ENCODE measurements at regions not wholly inside any gene's neighbourhood (a gene's known extent, or its start where the extent isn't known, plus 50 kb on each side); places are given as distances from the start of the nearest gene placed in this dataset.

DNA sequence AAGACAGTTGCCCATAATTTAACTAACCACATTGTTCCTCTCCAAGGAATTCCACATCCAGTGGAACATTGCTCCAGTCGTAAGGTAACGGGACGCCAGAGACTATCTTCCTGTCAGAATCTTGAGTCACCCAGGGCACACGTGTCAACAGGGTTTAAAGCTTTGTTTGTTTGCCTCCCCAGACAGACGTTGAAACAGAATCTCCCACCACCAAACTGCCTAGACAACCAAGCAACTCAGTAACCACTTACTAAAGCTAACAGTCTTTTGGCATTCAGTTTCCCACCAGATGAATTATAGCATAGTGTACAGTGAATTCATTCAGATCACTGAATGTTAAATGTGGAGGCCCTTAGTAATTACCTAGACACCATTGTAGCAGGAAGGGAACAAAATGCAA, 439.5 kb downstream of the PLPP3 start:
- Histone ChIP-seq H3K79me2 (ENCODE audit: insufficient read depth, low read length) (no peaks in the 10 kb centered on the region), H3K4me1 (ENCODE audit: insufficient read depth, low read length, poor library complexity, severe bottlenecking) (no peaks in the 10 kb centered on the region), H4K20me1 (ENCODE audit: insufficient read depth, low read length, poor library complexity, severe bottlenecking) (no peaks in the 10 kb centered on the region), H2AFZ (ENCODE audit: low read length) (no peak overlapping the region), H3K36me3 (ENCODE audit: insufficient read depth, low read length) (no peaks in the 10 kb centered on the region), H3K4me2 (ENCODE audit: low read depth, low read length, poor library complexity, severe bottlenecking) (no peak overlapping the region), H3K4me3 (ENCODE audit: low read length, poor library complexity, severe bottlenecking) (no peak overlapping the region), H3K9me2 (replicated peaks; ENCODE audit: low read depth, low read length) (no peaks in the 10 kb centered on the region), H3F3A (ENCODE audit: low read depth) (no peaks in the 10 kb centered on the region), H3K27me3 (ENCODE audit: insufficient read depth, low read length, poor library complexity, severe bottlenecking) (no peaks in the 10 kb centered on the region), H3K9me3 (ENCODE audit: insufficient read depth, low read depth, low read length) (no peaks in the 10 kb centered on the region), H3K9ac (ENCODE audit: low read depth, low read length, poor library complexity, severe bottlenecking) (no peak overlapping the region)
- TF ChIP-seq, protein P1, sequence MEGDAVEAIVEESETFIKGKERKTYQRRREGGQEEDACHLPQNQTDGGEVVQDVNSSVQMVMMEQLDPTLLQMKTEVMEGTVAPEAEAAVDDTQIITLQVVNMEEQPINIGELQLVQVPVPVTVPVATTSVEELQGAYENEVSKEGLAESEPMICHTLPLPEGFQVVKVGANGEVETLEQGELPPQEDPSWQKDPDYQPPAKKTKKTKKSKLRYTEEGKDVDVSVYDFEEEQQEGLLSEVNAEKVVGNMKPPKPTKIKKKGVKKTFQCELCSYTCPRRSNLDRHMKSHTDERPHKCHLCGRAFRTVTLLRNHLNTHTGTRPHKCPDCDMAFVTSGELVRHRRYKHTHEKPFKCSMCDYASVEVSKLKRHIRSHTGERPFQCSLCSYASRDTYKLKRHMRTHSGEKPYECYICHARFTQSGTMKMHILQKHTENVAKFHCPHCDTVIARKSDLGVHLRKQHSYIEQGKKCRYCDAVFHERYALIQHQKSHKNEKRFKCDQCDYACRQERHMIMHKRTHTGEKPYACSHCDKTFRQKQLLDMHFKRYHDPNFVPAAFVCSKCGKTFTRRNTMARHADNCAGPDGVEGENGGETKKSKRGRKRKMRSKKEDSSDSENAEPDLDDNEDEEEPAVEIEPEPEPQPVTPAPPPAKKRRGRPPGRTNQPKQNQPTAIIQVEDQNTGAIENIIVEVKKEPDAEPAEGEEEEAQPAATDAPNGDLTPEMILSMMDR (conservative IDR thresholded peaks at IDR 0.05; ENCODE audit: low read length): no peak
- no peak for TF ChIP-seq EZH2phosphoT487 (IDR thresholded peaks at IDR 0.05; ENCODE audit: borderline replicate concordance)

DNA sequence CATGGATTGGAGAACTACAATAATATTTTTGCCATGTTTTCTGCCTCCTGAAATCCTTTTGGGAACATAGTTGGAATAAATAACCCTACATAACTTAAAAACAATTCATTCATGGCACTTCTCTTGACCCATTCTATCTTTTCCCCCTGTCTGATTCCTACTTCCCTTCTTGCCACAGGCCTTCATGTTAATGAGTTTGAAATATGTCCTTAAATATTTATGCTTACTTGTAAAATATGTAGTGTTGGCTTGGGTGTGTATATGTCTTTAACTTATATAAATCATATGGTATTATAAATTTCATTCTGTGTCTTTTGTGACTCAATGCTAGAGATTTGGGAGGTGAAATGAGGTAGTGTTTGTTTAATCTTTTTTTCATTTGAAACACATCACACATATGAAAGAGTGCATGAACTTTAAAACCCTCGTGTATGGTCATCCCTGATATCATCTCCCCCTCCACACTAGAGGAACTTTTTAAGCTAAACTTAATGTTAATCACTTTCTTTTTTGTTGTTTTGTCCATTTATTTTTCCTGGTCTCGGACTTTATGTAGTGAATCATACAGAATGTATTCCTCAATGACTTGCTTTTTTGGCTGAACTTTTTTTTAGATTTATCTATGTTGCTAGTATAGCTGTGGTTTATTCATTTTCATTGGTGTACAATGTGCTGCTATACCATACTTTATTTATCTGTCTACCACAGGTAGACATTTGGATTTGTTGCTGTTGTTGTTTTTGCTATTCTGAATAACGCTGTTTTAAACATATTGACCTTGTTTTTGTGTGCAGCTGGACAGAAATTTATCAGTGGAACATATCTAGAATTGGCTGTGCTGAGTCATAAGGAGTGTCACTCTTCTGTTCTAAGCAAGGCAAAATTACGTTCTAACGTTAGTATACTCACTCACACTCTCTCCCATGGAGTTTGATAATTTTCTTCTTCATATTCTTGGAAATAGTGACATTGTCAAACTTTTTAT, 441.6 kb downstream of the PLPP3 start:
- Histone ChIP-seq H3K9ac (ENCODE audit: low read depth, low read length, poor library complexity, severe bottlenecking) (no peak overlapping the region), H3K9me2 (replicated peaks; ENCODE audit: low read depth, low read length) (no peaks in the 10 kb centered on the region), H3K4me2 (ENCODE audit: low read depth, low read length, poor library complexity, severe bottlenecking) (no peak overlapping the region), H4K20me1 (ENCODE audit: insufficient read depth, low read length, poor library complexity, severe bottlenecking) (no peaks in the 10 kb centered on the region), H2AFZ (ENCODE audit: low read length) (no peak overlapping the region), H3F3A (ENCODE audit: low read depth) (no peaks in the 10 kb centered on the region), H3K4me3 (ENCODE audit: low read length, poor library complexity, severe bottlenecking) (no peak overlapping the region), H3K27me3 (ENCODE audit: insufficient read depth, low read length, poor library complexity, severe bottlenecking) (no peaks in the 10 kb centered on the region), H3K4me1 (ENCODE audit: insufficient read depth, low read length, poor library complexity, severe bottlenecking) (no peaks in the 10 kb centered on the region), H3K79me2 (ENCODE audit: insufficient read depth, low read length) (no peaks in the 10 kb centered on the region), H3K9me3 (ENCODE audit: insufficient read depth, low read depth, low read length) (no peaks in the 10 kb centered on the region), H3K36me3 (ENCODE audit: insufficient read depth, low read length) (no peaks in the 10 kb centered on the region)
- no peak for TF ChIP-seq EZH2phosphoT487 (IDR thresholded peaks at IDR 0.05; ENCODE audit: borderline replicate concordance)
- TF ChIP-seq, protein P1 (conservative IDR thresholded peaks at IDR 0.05; ENCODE audit: low read length): no peak

DNA sequence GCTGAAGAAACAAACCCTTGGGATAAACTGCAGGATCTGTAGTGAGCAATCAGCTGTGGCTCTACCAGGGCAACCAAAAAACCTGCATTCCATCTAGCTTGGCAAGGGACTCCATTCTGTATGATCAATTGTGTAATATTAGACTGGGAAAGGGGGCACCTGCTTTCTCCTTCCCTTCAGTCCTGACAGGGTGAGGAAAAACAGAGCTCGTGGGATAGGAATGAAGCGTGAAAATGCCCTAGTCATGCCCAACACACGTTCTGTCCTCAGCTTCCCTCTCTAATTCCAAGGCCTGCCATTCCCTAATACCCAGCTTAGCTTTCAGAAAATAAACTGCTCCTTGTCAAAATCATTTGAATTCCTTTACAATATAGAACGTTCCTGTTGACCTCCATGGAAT, 442.3 kb downstream of the PLPP3 start:
- TF ChIP-seq, protein P1 (conservative IDR thresholded peaks at IDR 0.05; ENCODE audit: low read length): no peak
- TF ChIP-seq EZH2phosphoT487 (IDR thresholded peaks at IDR 0.05; ENCODE audit: borderline replicate concordance): no peak
- Histone ChIP-seq H3K36me3 (ENCODE audit: insufficient read depth, low read length) (no peaks in the 10 kb centered on the region), H2AFZ (ENCODE audit: low read length) (no peak overlapping the region), H4K20me1 (ENCODE audit: insufficient read depth, low read length, poor library complexity, severe bottlenecking) (no peaks in the 10 kb centered on the region), H3F3A (ENCODE audit: low read depth) (no peaks in the 10 kb centered on the region), H3K4me2 (ENCODE audit: low read depth, low read length, poor library complexity, severe bottlenecking) (no peak overlapping the region), H3K4me3 (ENCODE audit: low read length, poor library complexity, severe bottlenecking) (no peak overlapping the region), H3K79me2 (ENCODE audit: insufficient read depth, low read length) (no peaks in the 10 kb centered on the region), H3K9me3 (ENCODE audit: insufficient read depth, low read depth, low read length) (no peaks in the 10 kb centered on the region), H3K9me2 (replicated peaks; ENCODE audit: low read depth, low read length) (no peaks in the 10 kb centered on the region), H3K4me1 (ENCODE audit: insufficient read depth, low read length, poor library complexity, severe bottlenecking) (no peaks in the 10 kb centered on the region), H3K9ac (ENCODE audit: low read depth, low read length, poor library complexity, severe bottlenecking) (no peak overlapping the region), H3K27me3 (ENCODE audit: insufficient read depth, low read length, poor library complexity, severe bottlenecking) (no peaks in the 10 kb centered on the region)

All from Loucy (cell line).